ENCODE measurements at regions not wholly inside any gene's neighbourhood (a gene's known extent, or its start where the extent isn't known, plus 50 kb on each side); places are given as distances from the start of the nearest gene placed in this dataset.
"Not testable (repeated sequence)": the region's sequence is repeated elsewhere in the genome, so short reads cannot be mapped to it uniquely, and the experiment has no call there.

GRCh38 chr18:39232937-39233336 lies 1667.3 kb upstream of the CELF4 start:
- intact Hi-C loops (cut with DNase I; ENCODE audit: low total_unique reads) = no loop called here
- Histone ChIP-seq H3K4me1 (no peaks in the 10 kb centered on the region), H3K4me3 (no peak overlapping the region), H3K27me3 (no peaks in the 10 kb centered on the region), H3K9me3 (no peaks in the 10 kb centered on the region), H3K27ac (no peak overlapping the region), H3K36me3 (ENCODE audit: low read depth, missing control alignments) (no peaks in the 10 kb centered on the region)
- no peak for DNase-seq
- TF ChIP-seq POLR2A (IDR thresholded peaks at IDR 0.05) = no peak
- no peak for TF ChIP-seq CTCF (IDR thresholded peaks at IDR 0.05)
- 87 to 100% methylated on average over 3 to 8 of the region's 8 CpGs for WGBS, 2 donors

GRCh38 chr18:39232490-39232889 lies 1666.9 kb upstream of the CELF4 start:
- DNase-seq = no peak
- TF ChIP-seq CTCF (IDR thresholded peaks at IDR 0.05) (no peak), POLR2A (IDR thresholded peaks at IDR 0.05) (no peak)
- WGBS, 2 donors = 61 to 65% methylated on average over 2 of the region's 2 CpGs

GRCh38 chr18:39230086-39230803 lies 1664.6 kb upstream of the CELF4 start:
- Histone ChIP-seq H3K4me1 (no peaks in the 10 kb centered on the region), H3K27me3 (no peaks in the 10 kb centered on the region), H3K27ac (no peak overlapping the region), H3K36me3 (ENCODE audit: low read depth, missing control alignments) (no peaks in the 10 kb centered on the region), H3K4me3 (no peak overlapping the region), H3K9me3 (no peaks in the 10 kb centered on the region)
- TF ChIP-seq POLR2A (IDR thresholded peaks at IDR 0.05) = no peak
- TF ChIP-seq CTCF (IDR thresholded peaks at IDR 0.05) = no peak
- DNase-seq = no peak
- WGBS, 2 donors = 73 to 78% methylated on average over 5 of the region's 5 CpGs
- intact Hi-C loops (cut with DNase I; ENCODE audit: low total_unique reads) = no loop called here

More at GRCh38 chr18:39232490-39232889, 1666.9 kb upstream of the CELF4 start:
- Histone ChIP-seq H3K9me3 (no peaks in the 10 kb centered on the region), H3K36me3 (ENCODE audit: low read depth, missing control alignments) (no peaks in the 10 kb centered on the region), H3K4me3 (no peak overlapping the region), H3K4me1 (no peaks in the 10 kb centered on the region), H3K27ac (no peak overlapping the region), H3K27me3 (no peaks in the 10 kb centered on the region)
- intact Hi-C loops (cut with DNase I; ENCODE audit: low total_unique reads) = no loop called here

- H3K27me3 ChIP-seq; H3K9me3 ChIP-seq; H3K4me1 ChIP-seq; intact Hi-C loops (cut with DNase I; ENCODE audit: low total_unique reads); DNase-seq; H3K4me3 ChIP-seq; H3K27ac ChIP-seq; H3K36me3 ChIP-seq (ENCODE audit: low read depth, missing control alignments): not testable (repeated sequence)
- 92 to 100% methylated on average over 1 to 2 of the region's 2 CpGs for WGBS, 2 donors
Observed at GRCh38 chr18:39227769-39228168, 1662.2 kb upstream of the CELF4 start.

GRCh38 chr18:39225373-39225772 lies 1659.8 kb upstream of the CELF4 start:
- Histone ChIP-seq H3K4me1 (no peaks in the 10 kb centered on the region), H3K27me3 (no peaks in the 10 kb centered on the region), H3K27ac (no peak overlapping the region), H3K4me3 (no peak overlapping the region), H3K9me3 (no peaks in the 10 kb centered on the region), H3K36me3 (ENCODE audit: low read depth, missing control alignments) (no peaks in the 10 kb centered on the region)
- intact Hi-C loops (cut with DNase I; ENCODE audit: low total_unique reads) = no loop called here
- no peak for TF ChIP-seq CTCF (IDR thresholded peaks at IDR 0.05)
- TF ChIP-seq POLR2A (IDR thresholded peaks at IDR 0.05) = no peak
- 80 to 93% methylated on average over 1 of the region's 1 CpG for WGBS, 2 donors
- DNase-seq = no peak

Data from testis (tissue), 2 donors.